Upper lobe of left lung (tissue), 6 donors: ENCODE measurements at regions not wholly inside any gene's neighbourhood (a gene's known extent, or its start where the extent isn't known, plus 50 kb on each side); places are given as distances from the start of the nearest gene placed in this dataset.

Source experiments
- ATAC-seq, 2 donors: fragments of 200-7000 bp; cut with Tn5 transposase; one replicate each; pipeline ENCODE4 v1.9.1; 2022; ENCODE audit warnings: mild to moderate bottlenecking in 2 of 2, moderate library complexity in 2 of 2; ENCODE audit not compliant: low FRiP score in 2 of 2
- DNase-seq, 2 donors: peaks; one replicate each; pipeline ENCODE4 v3.0.0-alpha.2; 2019 to 2020
- H3K27ac ChIP-seq, 4 donors: fragments of 200-600 bp; sonication (generic); one replicate each; pipeline ENCODE4 v1.5.1; 2016 to 2019
- H3K27me3 ChIP-seq, 4 donors: fragments of 200-600 bp; sonication (generic); one replicate each; pipeline ENCODE4 v1.5.1; 2017 to 2019
- H3K36me3 ChIP-seq, 4 donors: fragments of 200-600 bp; sonication (generic); one replicate each; pipeline ENCODE4 v1.5.1; 2016 to 2019
- H3K4me1 ChIP-seq, 4 donors: fragments of 200-600 bp; sonication (generic); one replicate each; pipeline ENCODE4 v1.5.1; 2018 to 2019
- H3K4me3 ChIP-seq, 4 donors: fragments of 200-600 bp; sonication (generic); one replicate each; pipeline ENCODE4 v1.5.1; 2017 to 2019; ENCODE audit warnings: mild to moderate bottlenecking in 2 of 4, moderate library complexity in 1 of 4
- H3K9me3 ChIP-seq, 4 donors: fragments of 200-600 bp; sonication (generic); one replicate each; pipeline ENCODE4 v1.5.1; 2018 to 2019
- EP300 ChIP-seq, 4 donors: sonication (generic); formaldehyde crosslinking; IDR thresholded peaks; one replicate each; pipeline ENCODE4 v1.5.1; 2017; ENCODE audit warnings: antibody characterized with exemption in 4 of 4, control low read depth in 2 of 4
- POLR2A ChIP-seq, 4 donors: fragments of 450-650 bp; IDR thresholded peaks; one replicate each; pipeline ENCODE4 v1.5.1; 2016 to 2017; ENCODE audit warnings: antibody characterized with exemption in 4 of 4, mild to moderate bottlenecking in 2 of 4
- POLR2AphosphoS5 ChIP-seq, 2 donors: sonication (generic); formaldehyde crosslinking; IDR thresholded peaks; one replicate each; pipeline ENCODE4 v1.5.1; 2017; ENCODE audit warnings: antibody characterized with exemption in 2 of 2
- WGBS, 2 donors: methylation state at CpG; one replicate each; pipeline ENCODE4 v1.1.5; 2017 to 2018; 5-methylcytosine and 5-hydroxymethylcytosine counted together
- TF ChIP-seq, protein P1 (sequence below), 6 experiments: fragments of 450-650 bp in 4 of 6; fragments of 200-600 bp in 2 of 6; sonication (generic) in 2 of 6; IDR thresholded peaks; one replicate each; pipeline ENCODE4 v1.5.1; 2016 to 2019; ENCODE audit warnings: antibody characterized with exemption in 6 of 6
- donor health status: DM: no; HTN: no; CAD: no; lungs with moderate emphysema.
- donor health status: DM: no; HTN: yes; CAD: no; lungs with severe emphysema.

- H3K4me1 ChIP-seq, result no peaks in the 10 kb centered on the region
- H3K36me3 ChIP-seq, result no peaks in the 10 kb centered on the region
- no peak overlapping the region for H3K27ac ChIP-seq
- TF ChIP-seq POLR2A (IDR thresholded peaks at IDR 0.05) (no peak), EP300 (IDR thresholded peaks at IDR 0.05) (no peak), POLR2AphosphoS5 (IDR thresholded peaks at IDR 0.05) (no peak)
- TF ChIP-seq, protein P1, sequence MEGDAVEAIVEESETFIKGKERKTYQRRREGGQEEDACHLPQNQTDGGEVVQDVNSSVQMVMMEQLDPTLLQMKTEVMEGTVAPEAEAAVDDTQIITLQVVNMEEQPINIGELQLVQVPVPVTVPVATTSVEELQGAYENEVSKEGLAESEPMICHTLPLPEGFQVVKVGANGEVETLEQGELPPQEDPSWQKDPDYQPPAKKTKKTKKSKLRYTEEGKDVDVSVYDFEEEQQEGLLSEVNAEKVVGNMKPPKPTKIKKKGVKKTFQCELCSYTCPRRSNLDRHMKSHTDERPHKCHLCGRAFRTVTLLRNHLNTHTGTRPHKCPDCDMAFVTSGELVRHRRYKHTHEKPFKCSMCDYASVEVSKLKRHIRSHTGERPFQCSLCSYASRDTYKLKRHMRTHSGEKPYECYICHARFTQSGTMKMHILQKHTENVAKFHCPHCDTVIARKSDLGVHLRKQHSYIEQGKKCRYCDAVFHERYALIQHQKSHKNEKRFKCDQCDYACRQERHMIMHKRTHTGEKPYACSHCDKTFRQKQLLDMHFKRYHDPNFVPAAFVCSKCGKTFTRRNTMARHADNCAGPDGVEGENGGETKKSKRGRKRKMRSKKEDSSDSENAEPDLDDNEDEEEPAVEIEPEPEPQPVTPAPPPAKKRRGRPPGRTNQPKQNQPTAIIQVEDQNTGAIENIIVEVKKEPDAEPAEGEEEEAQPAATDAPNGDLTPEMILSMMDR (IDR thresholded peaks at IDR 0.05), result peak in 1 of 6 experiments; percentile 6
- DNase-seq, result no peak
- WGBS, 2 donors, result 13 to 15% methylated on average over 4 of the region's 4 CpGs
- H3K4me3 ChIP-seq, result no peak overlapping the region
- no peak for ATAC-seq
- no peaks in the 10 kb centered on the region for H3K27me3 ChIP-seq
- H3K9me3 ChIP-seq, result no peaks in the 10 kb centered on the region
These were observed 1099.5 kb downstream of the PLA2G4A start for GRCh38 chr1:187928288-187928687.

DNA sequence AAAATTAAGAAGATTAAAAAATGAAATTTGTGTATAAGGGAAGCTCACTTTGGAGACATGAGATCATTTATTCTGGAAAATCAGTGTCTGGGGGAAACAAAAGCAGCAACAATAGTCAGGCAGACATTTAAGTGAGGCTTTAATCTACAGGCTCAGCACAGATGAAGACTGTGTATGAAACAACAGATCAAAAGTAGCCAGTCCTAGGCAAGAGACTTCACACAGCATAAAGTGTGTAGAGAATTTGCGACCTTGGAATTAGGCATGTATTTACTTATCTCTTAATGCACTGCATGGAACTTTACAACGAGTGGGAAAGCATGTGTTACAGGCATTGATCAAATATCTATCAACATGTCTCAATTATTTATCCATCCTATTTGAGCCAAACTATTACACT is 1099.9 kb downstream of the PLA2G4A start:
- no peaks in the 10 kb centered on the region for H3K27me3 ChIP-seq
- no peaks in the 10 kb centered on the region for H3K36me3 ChIP-seq
- ATAC-seq (no peak), DNase-seq (no peak)
- H3K4me1 ChIP-seq, result no peaks in the 10 kb centered on the region
- TF ChIP-seq POLR2A (IDR thresholded peaks at IDR 0.05) (no peak), EP300 (IDR thresholded peaks at IDR 0.05) (no peak), POLR2AphosphoS5 (IDR thresholded peaks at IDR 0.05) (no peak)
- TF ChIP-seq, protein P1 (IDR thresholded peaks at IDR 0.05), result no peak
- H3K9me3 ChIP-seq, result no peaks in the 10 kb centered on the region
- H3K4me3 ChIP-seq, result no peak overlapping the region
- WGBS, 2 donors, result 41 to 43% methylated on average over 2 of the region's 2 CpGs
- no peak overlapping the region for H3K27ac ChIP-seq

GRCh38 chr1:187931776-187932175 is 1103.0 kb downstream of the PLA2G4A start:
- H3K36me3 ChIP-seq, result no peaks in the 10 kb centered on the region
- 77 to 79% methylated on average over 7 of the region's 7 CpGs for WGBS, 2 donors
- no peak for TF ChIP-seq POLR2AphosphoS5 (IDR thresholded peaks at IDR 0.05)
- TF ChIP-seq, protein P1 (IDR thresholded peaks at IDR 0.05), result no peak
- no peak for TF ChIP-seq EP300 (IDR thresholded peaks at IDR 0.05)
- TF ChIP-seq POLR2A (IDR thresholded peaks at IDR 0.05), result no peak
- no peak overlapping the region for H3K27ac ChIP-seq
- DNase-seq (no peak), ATAC-seq (no peak)
- no peaks in the 10 kb centered on the region for H3K27me3 ChIP-seq
- no peaks in the 10 kb centered on the region for H3K4me1 ChIP-seq
- H3K9me3 ChIP-seq, result no peaks in the 10 kb centered on the region
- H3K4me3 ChIP-seq, result no peak overlapping the region

- no peak overlapping the region for H3K27ac ChIP-seq
These were observed 1105.0 kb downstream of the PLA2G4A start for GRCh38 chr1:187933562-187934419.

More at GRCh38 chr1:187933562-187934419, 1105.0 kb downstream of the PLA2G4A start:
- TF ChIP-seq, protein P1 (IDR thresholded peaks at IDR 0.05), result no peak
- no peak for TF ChIP-seq EP300 (IDR thresholded peaks at IDR 0.05)
- TF ChIP-seq POLR2A (IDR thresholded peaks at IDR 0.05), result no peak
- TF ChIP-seq POLR2AphosphoS5 (IDR thresholded peaks at IDR 0.05), result no peak
- WGBS, 2 donors, result 84 to 90% methylated on average over 3 of the region's 3 CpGs
- Histone ChIP-seq H3K27me3 (no peaks in the 10 kb centered on the region), H3K36me3 (no peaks in the 10 kb centered on the region), H3K4me1 (no peaks in the 10 kb centered on the region), H3K9me3 (no peaks in the 10 kb centered on the region), H3K4me3 (no peak overlapping the region)
- ATAC-seq (no peak), DNase-seq (no peak)
